Testis (tissue), 2 donors: ENCODE measurements at regions not wholly inside any gene's neighbourhood (a gene's known extent, or its start where the extent isn't known, plus 50 kb on each side); places are given as distances from the start of the nearest gene placed in this dataset.

Experiments
- DNase-seq: peaks from one replicate; pipeline ENCODE4 v3.0.0-alpha.2; 2019
- H3K27ac ChIP-seq, 2 donors: fragments of 200-600 bp; sonication (generic); one replicate each; pipeline ENCODE4 v1.5.1; 2019
- H3K27me3 ChIP-seq: fragments of 200-600 bp; sonication (generic); one replicate; pipeline ENCODE4 v1.5.1; 2019
- H3K36me3 ChIP-seq: fragments of 200-600 bp; sonication (generic); one replicate; pipeline ENCODE4 v1.5.1; 2017; ENCODE audit warnings: low read depth; ENCODE audit errors: missing control alignments
- H3K4me1 ChIP-seq: fragments of 200-600 bp; sonication (generic); one replicate; pipeline ENCODE4 v1.5.1; 2019
- H3K4me3 ChIP-seq, 2 donors: fragments of 200-600 bp; sonication (generic); one replicate each; pipeline ENCODE4 v1.5.1; 2017 to 2019
- H3K9me3 ChIP-seq: fragments of 200-600 bp; sonication (generic); one replicate; pipeline ENCODE4 v1.5.1; 2017
- CTCF ChIP-seq, 3 experiments: fragments of 450-650 bp in 2 of 3; fragments of 200-600 bp in 1 of 3; sonication (generic) in 1 of 3; IDR thresholded peaks; one replicate each; pipeline ENCODE4 v1.5.1; 2016 to 2019; ENCODE audit warnings: antibody characterized with exemption in 3 of 3, mild to moderate bottlenecking in 2 of 3, moderate library complexity in 1 of 3
- POLR2A ChIP-seq: fragments of 450-650 bp; IDR thresholded peaks from one replicate; pipeline ENCODE4 v1.6.1; 2017; ENCODE audit warnings: antibody characterized with exemption, mild to moderate bottlenecking, moderate library complexity
- WGBS, 2 donors: methylation state at CpG; one replicate each; pipeline ENCODE4 v1.1.5; 2018; 5-methylcytosine and 5-hydroxymethylcytosine counted together
- intact Hi-C: fragments of 100-400 bp; cut with DNase I; formaldehyde crosslinking; loops from one replicate; pipeline ENCODE4 v1.15.1; 2023; ENCODE audit warnings: low total_unique reads

- H3K27me3 ChIP-seq: no peaks in the 10 kb centered on the region
- no peak for DNase-seq
- H3K9me3 ChIP-seq: no peaks in the 10 kb centered on the region
- no peaks in the 10 kb centered on the region for H3K36me3 ChIP-seq
- TF ChIP-seq CTCF (IDR thresholded peaks at IDR 0.05) (no peak), POLR2A (no peak)
- peaks cover 5% of the 10 kb centered on the region for H3K4me1 ChIP-seq
- WGBS, 2 donors: 86 to 91% methylated on average over 6 of the region's 6 CpGs
- intact Hi-C loops: no loop called here
- H3K27ac ChIP-seq: no peak overlapping the region
- H3K4me3 ChIP-seq: no peak overlapping the region
These were observed 73.0 kb upstream of the EPHB3 start for GRCh38 chr3:184488577-184488976.

DNA sequence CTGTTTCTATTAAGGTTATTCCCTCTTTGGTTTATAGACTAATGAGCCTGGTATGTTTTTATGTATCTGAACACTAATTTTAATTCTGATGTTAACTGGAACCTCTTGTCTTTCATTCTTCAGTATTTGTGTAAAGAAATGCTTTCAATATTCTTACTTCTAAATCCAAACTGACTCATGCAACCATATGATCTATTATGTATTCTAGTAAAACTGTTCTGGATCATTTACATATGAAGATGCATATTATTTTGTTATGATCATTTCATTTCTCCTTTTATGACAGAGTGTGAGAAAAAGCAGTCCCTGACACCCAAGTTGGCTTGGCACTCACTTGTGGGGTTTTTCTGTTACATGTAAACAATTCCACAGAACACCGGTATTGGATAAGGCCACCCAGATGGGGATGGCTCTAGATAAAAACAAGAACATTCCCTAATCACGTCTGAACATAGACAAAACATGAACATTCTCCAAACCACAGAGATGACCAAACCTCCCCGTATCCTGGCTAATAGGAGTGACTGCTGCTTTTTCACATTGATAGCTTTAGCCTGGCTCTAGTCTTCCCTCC is 72.2 kb upstream of the EPHB3 start:
- Histone ChIP-seq H3K4me3 (no peak overlapping the region), H3K9me3 (no peaks in the 10 kb centered on the region), H3K27me3 (no peaks in the 10 kb centered on the region), H3K27ac (no peak overlapping the region), H3K4me1 (peaks cover 5% of the 10 kb centered on the region), H3K36me3 (no peaks in the 10 kb centered on the region)
- intact Hi-C loops: no loop called here
- DNase-seq: no peak
- TF ChIP-seq POLR2A: no peak
- TF ChIP-seq CTCF (IDR thresholded peaks at IDR 0.05): no peak
- 40 to 44% methylated on average over 3 of the region's 3 CpGs for WGBS, 2 donors

DNA sequence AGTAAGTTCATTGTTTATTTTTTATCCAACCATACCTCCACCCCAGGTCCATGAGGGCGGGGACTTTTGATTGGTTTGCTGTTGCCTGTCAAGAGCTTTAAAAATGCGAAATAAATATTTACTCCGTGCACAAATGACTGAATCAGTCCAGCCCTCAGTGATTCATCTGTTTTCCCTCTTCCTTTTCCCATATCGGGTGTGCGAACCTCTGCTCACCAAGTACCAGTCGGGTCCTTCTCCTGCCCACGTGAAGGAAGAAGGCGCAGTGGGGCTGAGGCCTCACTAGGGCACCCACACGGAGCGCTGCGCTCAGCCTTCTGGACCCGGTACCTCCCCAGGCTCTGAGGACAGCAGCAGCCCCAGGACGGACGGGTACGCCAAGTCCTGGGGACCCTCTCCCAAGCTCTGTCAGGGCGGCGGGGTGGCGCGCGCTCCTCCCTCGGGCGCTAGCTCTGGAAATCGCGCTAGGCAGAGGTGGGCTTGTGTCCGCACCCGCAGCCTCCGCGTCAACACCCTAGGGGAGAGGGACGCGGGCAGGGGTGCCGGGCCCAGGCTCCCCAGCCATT is 70.5 kb upstream of the EPHB3 start:
- Histone ChIP-seq H3K27me3 (no peaks in the 10 kb centered on the region), H3K4me1 (peaks cover 5% of the 10 kb centered on the region), H3K36me3 (no peaks in the 10 kb centered on the region), H3K4me3 (peak overlapping the region in 1 of 2 donors; percentile 15), H3K9me3 (no peaks in the 10 kb centered on the region), H3K27ac (no peak overlapping the region)
- intact Hi-C loops: no loop called here
- 29 to 32% methylated on average over 22 to 31 of the region's 31 CpGs for WGBS, 2 donors
- DNase-seq: no peak
- no peak for TF ChIP-seq CTCF (IDR thresholded peaks at IDR 0.05)
- no peak for TF ChIP-seq POLR2A

DNA sequence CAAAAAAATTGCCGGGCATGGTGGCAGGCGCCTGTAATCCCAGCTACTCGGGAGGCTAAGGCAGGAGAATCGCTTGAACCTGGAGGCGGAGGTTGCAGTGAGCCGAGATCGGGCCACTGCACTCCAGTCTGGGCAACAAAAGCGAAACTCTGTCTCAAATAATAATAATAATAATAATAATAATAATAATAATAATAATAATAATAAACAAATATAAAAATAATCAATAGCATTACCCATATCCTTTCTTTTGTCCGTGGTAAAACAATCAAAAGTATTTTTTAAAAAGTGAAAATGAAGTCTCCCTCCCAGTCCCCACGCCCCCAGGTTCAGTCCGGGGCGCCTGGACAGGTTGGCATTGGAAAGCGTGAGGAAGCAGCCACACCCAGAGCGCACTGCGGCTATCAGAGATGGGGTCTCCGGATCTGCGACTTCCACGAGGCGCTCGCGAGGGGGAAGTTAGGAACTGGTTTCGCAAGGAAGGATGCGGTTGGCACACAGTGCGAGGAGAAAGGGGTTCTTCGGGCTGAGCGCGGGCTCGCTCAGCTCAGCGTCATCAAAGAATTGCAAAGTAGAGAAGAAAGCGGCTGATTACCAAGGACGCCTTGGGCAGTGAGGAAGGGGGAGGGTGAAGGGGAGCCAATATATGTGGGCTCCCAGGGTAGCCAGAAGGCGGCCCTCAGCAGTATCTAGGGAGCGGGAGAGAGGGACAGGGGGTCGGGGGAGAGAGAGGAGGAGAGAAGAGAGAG is 69.5 kb upstream of the EPHB3 start:
- Histone ChIP-seq H3K27me3 (no peaks in the 10 kb centered on the region), H3K27ac (no peak overlapping the region), H3K36me3 (no peaks in the 10 kb centered on the region), H3K4me3 (peak overlapping the region in 1 of 2 donors; percentile 38), H3K9me3 (no peaks in the 10 kb centered on the region), H3K4me1 (peaks cover 5% of the 10 kb centered on the region)
- peak; percentile 26 for DNase-seq
- 16% methylated on average over 34 of the region's 34 CpGs for WGBS, 2 donors
- no peak for TF ChIP-seq POLR2A
- intact Hi-C loops: no loop called here

DNA sequence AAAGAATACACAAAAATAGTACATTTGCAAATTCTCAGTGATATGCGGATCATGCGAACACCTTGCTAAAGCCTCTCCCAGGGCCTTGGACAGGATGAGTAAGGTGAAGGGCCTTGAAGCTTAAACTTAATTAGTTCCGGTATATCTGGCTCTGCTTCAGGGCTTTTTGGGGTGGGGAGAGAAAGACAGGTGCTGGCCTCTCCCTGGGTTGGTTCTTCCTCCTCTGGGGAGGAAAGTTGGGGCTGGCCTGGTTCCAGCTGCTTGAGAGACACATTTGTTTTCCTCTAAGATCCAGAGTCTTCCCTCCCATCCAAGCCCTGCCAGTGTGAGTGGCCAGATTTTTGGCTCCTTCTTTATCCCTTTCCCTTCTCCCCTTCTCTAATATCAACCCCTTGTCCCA is 64.7 kb upstream of the EPHB3 start:
- DNase-seq: no peak
- 88 to 90% methylated on average over 3 of the region's 3 CpGs for WGBS, 2 donors
- H3K27me3 ChIP-seq: no peaks in the 10 kb centered on the region
- H3K4me3 ChIP-seq: no peak overlapping the region
- no peak for TF ChIP-seq POLR2A
- no peak for TF ChIP-seq CTCF (IDR thresholded peaks at IDR 0.05)
- H3K4me1 ChIP-seq: peaks cover 5% of the 10 kb centered on the region
- no peaks in the 10 kb centered on the region for H3K9me3 ChIP-seq
- H3K36me3 ChIP-seq: no peaks in the 10 kb centered on the region
- H3K27ac ChIP-seq: no peak overlapping the region
- intact Hi-C loops: no loop called here
